SK-N-SH treated with all-trans-retinoic acid at 6 μM for 48 hours (cell line): ENCODE measurements at regions not wholly inside any gene's neighbourhood (a gene's known extent, or its start where the extent isn't known, plus 50 kb on each side); places are given as distances from the start of the nearest gene placed in this dataset.

ENCODE experiments used
- ARNTL ChIP-seq: fragments of 450-650 bp; formaldehyde crosslinking; IDR thresholded peaks from 2 replicates; pipeline ENCODE4 v1.5.0; 2020; ENCODE audit warnings: low read depth, mild to moderate bottlenecking, moderate library complexity, borderline replicate concordance
- ISL1 ChIP-seq: fragments of 250-450 bp; sonication (Bioruptor Pico); IDR thresholded peaks from 2 replicates; pipeline ENCODE4 v2.1.2; 2022; ENCODE audit warnings: mild to moderate bottlenecking, moderate library complexity
- OSR1 ChIP-seq: fragments of 250-450 bp; sonication (Bioruptor Pico); IDR thresholded peaks from 2 replicates; pipeline ENCODE4 v1.8.0; 2022; ENCODE audit warnings: moderate library complexity, mild to moderate bottlenecking, inconsistent platforms
- TCF4 ChIP-seq: fragments of 250-450 bp; sonication (Bioruptor Pico); IDR thresholded peaks from 2 replicates; pipeline ENCODE4 v1.8.0; 2021; ENCODE audit warnings: mild to moderate bottlenecking, moderate library complexity, borderline replicate concordance
- TOX ChIP-seq: fragments of 250-450 bp; sonication (Bioruptor Pico); IDR thresholded peaks from 2 replicates; pipeline ENCODE4 v1.8.0; 2021; ENCODE audit warnings: mild to moderate bottlenecking, moderate library complexity, borderline replicate concordance
- ZFP30 ChIP-seq: fragments of 450-650 bp; formaldehyde crosslinking; IDR thresholded peaks from 2 replicates; pipeline ENCODE4 v1.5.0; 2022; ENCODE audit warnings: mild to moderate bottlenecking, moderate library complexity
- ZNF8 ChIP-seq: fragments of 450-650 bp; formaldehyde crosslinking; IDR thresholded peaks from 2 replicates; pipeline ENCODE4 v1.5.0; 2020; ENCODE audit warnings: mild to moderate bottlenecking, moderate library complexity
- TF ChIP-seq, protein P1 (sequence below): fragments of 250-450 bp; sonication (Bioruptor Pico); IDR thresholded peaks from 2 replicates; pipeline ENCODE4 v1.5.1; 2020; ENCODE audit warnings: low read depth, mild to moderate bottlenecking, moderate library complexity

DNA sequence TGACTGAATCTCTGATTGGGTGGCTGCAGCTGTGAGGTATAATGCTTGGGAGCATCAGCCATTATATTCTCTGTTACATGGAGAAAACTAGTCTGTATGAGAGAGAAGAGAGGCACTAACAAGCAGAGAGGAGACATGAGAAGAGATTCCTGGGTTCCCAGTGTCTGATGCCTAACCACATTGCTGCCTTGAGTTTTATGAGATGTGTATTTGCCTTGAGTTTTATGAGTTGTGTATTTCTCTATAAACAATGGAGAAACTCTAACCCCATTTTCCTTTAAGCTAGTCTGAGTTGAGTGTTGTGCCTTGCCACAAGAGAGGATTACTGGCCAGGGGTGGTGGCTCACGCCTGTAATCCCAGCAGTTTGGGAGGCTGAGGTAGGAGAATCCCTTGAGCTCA is 208.1 kb downstream of the BCOR start:
- TF ChIP-seq ARNTL (no peak), TOX (CRISPR knock-in tag) (no peak), ISL1 (CRISPR knock-in tag) (no peak), ZNF8 (CRISPR knock-in tag) (no peak), TCF4 (CRISPR knock-in tag) (no peak), OSR1 (CRISPR knock-in tag) (no peak), ZFP30 (CRISPR knock-in tag) (no peak)
- TF ChIP-seq, protein P1, sequence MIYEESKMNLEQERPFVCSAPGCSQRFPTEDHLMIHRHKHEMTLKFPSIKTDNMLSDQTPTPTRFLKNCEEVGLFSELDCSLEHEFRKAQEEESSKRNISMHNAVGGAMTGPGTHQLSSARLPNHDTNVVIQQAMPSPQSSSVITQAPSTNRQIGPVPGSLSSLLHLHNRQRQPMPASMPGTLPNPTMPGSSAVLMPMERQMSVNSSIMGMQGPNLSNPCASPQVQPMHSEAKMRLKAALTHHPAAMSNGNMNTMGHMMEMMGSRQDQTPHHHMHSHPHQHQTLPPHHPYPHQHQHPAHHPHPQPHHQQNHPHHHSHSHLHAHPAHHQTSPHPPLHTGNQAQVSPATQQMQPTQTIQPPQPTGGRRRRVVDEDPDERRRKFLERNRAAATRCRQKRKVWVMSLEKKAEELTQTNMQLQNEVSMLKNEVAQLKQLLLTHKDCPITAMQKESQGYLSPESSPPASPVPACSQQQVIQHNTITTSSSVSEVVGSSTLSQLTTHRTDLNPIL (CRISPR knock-in tag) = no peak
